Endothelial cell of umbilical vein (primary cell): ENCODE measurements at regions not wholly inside any gene's neighbourhood (a gene's known extent, or its start where the extent isn't known, plus 50 kb on each side); places are given as distances from the start of the nearest gene placed in this dataset.

Source experiments
- BruUV-seq: library from RNA; stranded (reverse); fragments of 400-500 nt; replicated peaks from 2 replicates; lab custom pipeline; 2021; lab: Mats Ljungman, UMichigan
- CTCF ChIA-PET: fragments of 300-600, 350-600 bp; sonication (Branson Sonifier 250); formaldehyde crosslinking; loops from one replicate; lab custom pipeline; 2021; ENCODE audit warnings: antibody characterized with exemption, inconsistent platforms; lab: Charles Lee
- POLR2A ChIA-PET: fragments of 300-600, 350-600 bp; sonication (Branson Sonifier 250); formaldehyde crosslinking; loops from one replicate; lab custom pipeline; 2021; ENCODE audit warnings: antibody characterized with exemption, inconsistent platforms; lab: Charles Lee
- DNase-seq: peaks from one replicate; pipeline ENCODE4 v3.0.0-alpha.2; 2011; ENCODE audit warnings: low read depth, low spot score
- FAIRE-seq: peaks from 2 replicates; lab custom pipeline; 2011; peaks lifted over from hg19 to GRCh38; lab: Jason Lieb, UNC
- H2AFZ ChIP-seq: 2 replicates; pipeline ENCODE4 v1.6.0; 2012; ENCODE audit warnings: low read depth, low read length, control low read depth, inconsistent platforms
- H3K27ac ChIP-seq: 2 replicates; pipeline ENCODE4 v1.5.1; 2011; ENCODE audit warnings: low read depth, mild to moderate bottlenecking, control low read depth, low read length, moderate library complexity; ENCODE audit not compliant: insufficient read depth
- H3K27me3 ChIP-seq, 2 experiments: 2 replicates each; pipeline versions ENCODE4 v1.6.0 to v1.6.1; 2011; ENCODE audit warnings: low read length in 2 of 2, mixed read lengths in 1 of 2; ENCODE audit not compliant: control insufficient read depth in 2 of 2, insufficient read depth in 2 of 2
- H3K36me3 ChIP-seq, 2 experiments: 2 replicates in 1 of 2; 3 replicates in 1 of 2; pipeline ENCODE4 v1.5.1; 2011; ENCODE audit warnings: low read length in 2 of 2, mild to moderate bottlenecking in 1 of 2, moderate library complexity in 1 of 2; ENCODE audit not compliant: control insufficient read depth in 2 of 2, insufficient read depth in 2 of 2; ENCODE audit errors: extremely low read depth in 1 of 2
- H3K4me1 ChIP-seq: 3 replicates; pipeline ENCODE4 v1.5.1; 2011; ENCODE audit warnings: mild to moderate bottlenecking, low read length; ENCODE audit not compliant: control insufficient read depth, insufficient read depth; ENCODE audit errors: extremely low read depth
- H3K4me2 ChIP-seq: 2 replicates; pipeline ENCODE4 v1.6.1; 2011; ENCODE audit warnings: low read length, control low read depth, mixed read lengths; ENCODE audit not compliant: insufficient read depth
- H3K4me3 ChIP-seq, 3 experiments: fragments of 200-600 bp in 1 of 3; sonication (generic), shearing (Covaris generic) in 1 of 3; replicated peaks in 1 of 3; 2 replicates each; pipeline ENCODE4 v1.5.1; 2011 to 2016; ENCODE audit warnings: control low read depth in 3 of 3, low read length in 3 of 3, mild to moderate bottlenecking in 2 of 3, inconsistent platforms in 1 of 3, low read depth in 1 of 3, moderate library complexity in 1 of 3; ENCODE audit not compliant: insufficient read depth in 1 of 3
- H3K79me2 ChIP-seq: 2 replicates; pipeline ENCODE4 v1.6.0; 2012; ENCODE audit warnings: low read length, inconsistent platforms; ENCODE audit not compliant: control insufficient read depth, insufficient read depth
- H3K9ac ChIP-seq: replicated peaks from 2 replicates; pipeline ENCODE3; 2011; ENCODE audit warnings: low read length, control low read depth; ENCODE audit not compliant: insufficient read depth; ENCODE audit errors: extremely low read depth
- H3K9me1 ChIP-seq: replicated peaks from 3 replicates; pipeline ENCODE4 v1.6.0; 2011; ENCODE audit warnings: mild to moderate bottlenecking, low read length; ENCODE audit not compliant: control insufficient read depth, insufficient read depth; ENCODE audit errors: extremely low read depth
- H3K9me3 ChIP-seq: replicated peaks from 2 replicates; pipeline ENCODE4 v1.5.1; 2012; ENCODE audit warnings: low read length, inconsistent platforms; ENCODE audit not compliant: control insufficient read depth, insufficient read depth
- H4K20me1 ChIP-seq: replicated peaks from 2 replicates; pipeline ENCODE3; 2011; ENCODE audit warnings: mild to moderate bottlenecking, low read length; ENCODE audit not compliant: control insufficient read depth, insufficient read depth; ENCODE audit errors: extremely low read depth
- FOS ChIP-seq: IDR thresholded peaks from 2 replicates; pipeline ENCODE4 v1.6.1; 2011; ENCODE audit warnings: mild to moderate bottlenecking, low read length, moderate library complexity, borderline replicate concordance; ENCODE audit not compliant: insufficient read depth
- GATA2 ChIP-seq: IDR thresholded peaks from 2 replicates; pipeline ENCODE4 v1.7.0; 2011; ENCODE audit warnings: low read depth, mild to moderate bottlenecking, moderate library complexity, mixed read lengths, low read length; ENCODE audit not compliant: insufficient read length, insufficient read depth
- JUN ChIP-seq: IDR thresholded peaks from 2 replicates; pipeline ENCODE4 v1.6.1; 2011; ENCODE audit warnings: borderline replicate concordance, low read depth; ENCODE audit not compliant: insufficient read length, insufficient read depth
- MYC ChIP-seq: IDR thresholded peaks from one replicate; pipeline ENCODE4 v1.6.1; 2011; ENCODE audit warnings: mild to moderate bottlenecking, low read depth, low read length
- POLR2AphosphoS5 ChIP-seq: IDR thresholded peaks from 2 replicates; pipeline ENCODE4 v1.6.1; 2012; ENCODE audit warnings: low read depth, mild to moderate bottlenecking, control low read depth, low read length, moderate library complexity; ENCODE audit not compliant: insufficient read depth
- dilution Hi-C: fragments of 300-500 bp; cut with MboI; formaldehyde crosslinking; loops from one replicate; pipeline ENCODE4 v1.15.0; 2019; ENCODE audit warnings: low sequenced_read_pairs; ENCODE audit not compliant: extremely low pct_ligation_motif_present
- intact Hi-C: fragments of 100-400 bp; cut with micrococcal nuclease; formaldehyde crosslinking; loops from one replicate; pipeline ENCODE4 v1.10.0; 2022

DNA sequence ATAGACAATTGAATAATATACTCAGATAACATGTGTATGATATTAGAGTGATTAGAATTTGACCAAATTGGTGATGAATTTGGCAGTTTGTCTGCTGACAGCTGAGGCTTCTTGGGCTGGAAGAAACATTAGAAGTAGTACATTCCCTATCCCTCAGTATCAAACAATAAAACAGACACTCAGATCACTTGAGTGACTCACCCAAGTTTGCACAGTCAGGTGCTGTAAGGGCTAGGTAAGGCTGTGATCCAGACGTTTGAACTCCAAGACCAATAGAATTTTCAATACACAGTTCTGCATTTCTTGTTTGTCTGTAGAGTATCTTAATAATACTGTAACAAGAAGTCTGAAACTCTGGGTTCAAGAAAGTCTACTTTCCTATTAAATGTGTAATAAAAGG, 223.5 kb downstream of the POSTN start:
- no TSS peak for BruUV-seq
- no peak for TF ChIP-seq POLR2AphosphoS5
- no peak for TF ChIP-seq MYC
- intact Hi-C loops = no loop called here
- H3K27ac ChIP-seq = no peak overlapping the region
- no peak overlapping the region for H3K4me3 ChIP-seq
- H3K4me1 ChIP-seq = no peaks in the 10 kb centered on the region
- H3K4me2 ChIP-seq = no peak overlapping the region
- FAIRE-seq = no peak
- no peaks in the 10 kb centered on the region for H3K9me1 ChIP-seq
- dilution Hi-C loops = no loop called here
- CTCF ChIA-PET = no interaction called here
- H3K9me3 ChIP-seq = no peaks in the 10 kb centered on the region
- H3K36me3 ChIP-seq = no peaks in the 10 kb centered on the region
- POLR2A ChIA-PET = no interaction called here
- H4K20me1 ChIP-seq = no peaks in the 10 kb centered on the region
- H3K27me3 ChIP-seq = peaks cover 0 to 2% of the 10 kb centered on the region in 2 experiments
- no peaks in the 10 kb centered on the region for H3K79me2 ChIP-seq
- no peak for DNase-seq
- no peak overlapping the region for H2AFZ ChIP-seq
- H3K9ac ChIP-seq = no peak overlapping the region

DNA sequence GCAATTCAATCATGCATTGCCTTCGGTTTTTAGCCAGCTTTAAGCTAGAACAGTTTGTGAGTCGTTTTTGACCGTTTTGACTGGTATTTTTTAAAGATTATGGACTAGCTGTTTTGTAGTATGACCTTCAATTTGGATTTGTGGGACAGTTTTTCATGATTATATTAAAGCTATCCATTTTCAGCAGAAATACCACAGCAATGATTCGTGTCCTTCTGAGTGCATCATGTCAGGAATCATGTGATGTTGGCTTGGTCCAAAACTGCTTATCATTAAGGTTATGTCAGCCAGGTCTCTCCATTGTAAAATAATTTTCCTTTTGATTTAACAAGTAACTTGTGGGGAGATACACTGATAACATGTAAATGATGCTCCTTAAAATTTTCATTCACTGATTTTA, 229.0 kb downstream of the POSTN start:
- dilution Hi-C loops = no loop called here
- H2AFZ ChIP-seq = no peak overlapping the region
- no TSS peak for BruUV-seq
- H3K79me2 ChIP-seq = no peaks in the 10 kb centered on the region
- ChIA-PET CTCF (interaction anchor here (1.5 to 2.0 kb wide), 3 partner anchors 9 to 14 kb away, joined by 4 to 6 read pairs (median 5); no protein-coding TSS in a partner anchor), POLR2A (no interaction called here)
- no peaks in the 10 kb centered on the region for H3K27me3 ChIP-seq
- TF ChIP-seq GATA2 (no peak), FOS (no peak), POLR2AphosphoS5 (no peak), JUN (no peak)
- no peak overlapping the region for H3K9ac ChIP-seq
- H4K20me1 ChIP-seq = no peaks in the 10 kb centered on the region
- intact Hi-C loops = no loop called here
- H3K27ac ChIP-seq = no peak overlapping the region
- no peak for FAIRE-seq
- no peak overlapping the region for H3K4me3 ChIP-seq
- DNase-seq = peak; percentile 13
- no peaks in the 10 kb centered on the region for H3K4me1 ChIP-seq
- no peak overlapping the region for H3K4me2 ChIP-seq
- H3K9me1 ChIP-seq = no peaks in the 10 kb centered on the region
- no peaks in the 10 kb centered on the region for H3K36me3 ChIP-seq
- no peaks in the 10 kb centered on the region for H3K9me3 ChIP-seq
